Right lung (tissue), 2 donors: ENCODE measurements at regions not wholly inside any gene's neighbourhood (a gene's known extent, or its start where the extent isn't known, plus 50 kb on each side); places are given as distances from the start of the nearest gene placed in this dataset.

Experiments
- DNase-seq, 2 donors: peaks; one replicate each; pipeline ENCODE4 v3.0.0-alpha.2; 2013

DNA sequence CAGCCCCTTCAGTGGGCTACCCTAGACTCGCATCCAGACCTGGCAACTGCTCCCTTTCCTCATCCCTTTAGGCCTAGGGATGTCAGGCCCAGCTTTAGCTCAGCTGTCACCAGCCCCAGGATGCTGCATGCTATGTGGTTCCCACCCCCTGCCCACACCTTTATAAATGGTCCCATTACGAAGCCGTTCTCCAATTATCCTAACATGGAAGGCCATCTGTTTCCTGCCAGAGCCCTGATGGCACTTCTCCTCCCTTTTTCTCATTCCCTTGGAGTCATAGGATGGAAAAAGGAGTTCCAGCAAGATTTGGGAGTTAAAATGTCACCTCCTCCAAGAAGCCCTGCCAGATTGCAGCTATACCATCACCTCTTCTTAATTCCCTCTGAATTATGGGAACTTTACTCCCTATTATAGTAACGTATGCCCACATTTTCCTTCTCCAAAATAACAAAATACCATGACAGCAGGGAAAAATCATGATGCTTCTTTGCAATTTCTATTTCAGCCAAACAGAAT lies 205.0 kb upstream of the GRIK3 start:
- DNase-seq, result no peak

DNA sequence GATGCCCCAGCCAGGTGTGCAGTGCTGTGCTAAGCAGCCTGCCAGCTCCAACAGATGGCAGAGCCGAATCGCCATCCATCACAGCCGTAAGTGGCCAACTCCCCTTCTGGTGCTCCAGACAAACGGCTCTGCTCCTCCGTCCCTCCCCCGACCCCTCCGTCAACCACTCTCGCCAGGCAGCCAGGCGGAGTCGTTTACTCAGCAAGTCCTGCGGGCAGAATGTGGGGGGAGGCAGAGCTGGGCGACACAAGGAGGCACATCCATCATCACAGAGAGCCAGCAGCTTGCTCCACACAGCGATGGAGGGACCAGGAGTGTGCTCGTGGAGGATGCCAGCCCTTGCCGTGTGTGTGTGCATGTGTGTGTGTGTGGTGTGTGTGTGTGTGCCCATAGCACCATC lies 206.6 kb upstream of the GRIK3 start:
- DNase-seq, result no peak

DNA sequence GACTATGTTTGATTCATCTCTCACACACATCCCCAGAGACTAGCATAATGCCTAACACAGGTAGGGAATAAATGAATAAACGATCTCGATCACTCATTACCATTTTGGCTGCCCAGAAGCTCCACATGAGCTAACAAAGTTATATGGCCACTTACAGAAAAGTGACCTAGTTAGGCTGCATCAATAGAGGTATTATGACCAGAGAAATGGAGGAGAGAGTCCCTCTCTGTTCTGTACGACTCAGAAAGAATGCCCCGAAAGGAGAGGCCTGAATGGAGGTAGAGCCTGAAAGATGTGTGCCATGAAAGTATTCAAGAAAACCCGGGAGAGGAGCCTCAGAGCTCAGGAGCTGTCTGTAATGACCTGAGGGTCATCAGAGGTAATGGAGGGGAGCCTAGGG lies 208.2 kb upstream of the GRIK3 start:
- DNase-seq, result no peak

DNA sequence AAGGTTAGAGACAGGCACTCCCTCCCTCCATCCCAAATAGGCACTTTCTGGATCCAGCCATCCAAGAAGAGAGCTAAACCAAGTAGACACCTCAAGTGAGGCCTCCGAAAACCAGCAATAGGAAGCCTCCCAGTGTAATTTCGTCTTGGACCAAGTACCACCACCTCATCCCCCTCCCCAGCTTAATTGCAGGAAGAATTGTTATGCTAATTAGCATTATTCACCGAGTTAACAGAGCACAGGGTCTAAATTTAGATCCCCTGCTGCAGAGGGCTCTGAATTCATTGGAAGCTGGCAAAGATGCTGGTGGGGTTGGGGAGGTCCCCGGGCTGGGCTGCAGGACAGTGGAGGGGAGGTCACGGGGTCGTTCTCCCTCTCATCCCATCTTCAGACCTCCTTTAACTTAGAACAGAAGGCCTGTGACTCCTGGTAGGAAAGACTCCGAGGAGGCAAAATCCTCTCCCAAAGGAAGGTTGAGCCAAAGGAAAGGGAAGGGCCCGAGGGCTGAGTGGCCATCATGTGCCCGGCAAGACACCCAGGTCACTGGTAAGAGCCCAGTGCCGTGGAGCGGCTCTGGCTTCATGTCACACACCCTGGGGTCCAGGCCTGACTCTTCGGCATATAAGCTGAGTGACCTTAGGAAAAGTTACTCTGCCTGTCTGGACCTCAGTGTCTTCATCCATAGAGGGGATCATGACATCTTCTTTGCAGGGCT lies 209.2 kb upstream of the GRIK3 start:
- DNase-seq, result no peak

DNA sequence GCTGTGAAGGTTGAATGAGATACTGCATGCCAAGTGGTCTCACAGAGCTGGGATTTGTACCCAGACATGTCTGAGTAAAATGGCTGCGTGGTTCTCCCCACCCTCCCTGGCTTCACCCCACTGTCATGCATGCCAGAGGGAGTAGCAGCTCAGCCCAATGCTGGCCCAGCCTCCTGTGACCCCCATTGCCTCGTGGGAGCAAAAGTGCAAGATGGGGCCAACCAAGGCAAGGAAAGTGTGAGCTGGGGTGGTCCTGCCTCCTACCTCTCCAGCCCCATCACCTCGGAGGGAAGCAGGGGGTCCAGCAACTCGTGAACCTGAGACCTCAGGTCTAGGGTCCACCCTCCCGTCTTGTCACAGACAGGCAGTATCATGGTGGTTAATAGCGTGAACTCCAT lies 209.8 kb upstream of the GRIK3 start:
- DNase-seq, result no peak

DNA sequence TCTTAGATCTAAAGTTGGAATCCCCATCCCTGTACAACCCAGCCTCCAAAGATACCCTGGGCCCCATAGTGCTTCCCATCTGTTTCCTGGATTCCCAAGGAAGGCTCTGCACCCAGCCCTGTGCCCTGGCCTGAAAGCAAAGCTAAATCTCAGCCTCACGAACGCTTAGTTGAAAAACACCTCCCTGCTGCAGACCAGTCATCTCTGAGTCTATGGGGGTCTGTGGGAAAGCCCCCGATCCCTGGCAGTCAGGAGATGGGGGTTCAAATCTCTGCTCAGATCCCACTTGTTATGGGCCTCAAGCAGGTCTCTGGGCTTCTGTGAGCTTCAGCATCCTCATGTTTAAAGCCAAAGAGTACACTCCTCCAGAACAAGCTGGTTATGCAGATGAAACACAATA lies 210.5 kb upstream of the GRIK3 start:
- no peak for DNase-seq

DNA sequence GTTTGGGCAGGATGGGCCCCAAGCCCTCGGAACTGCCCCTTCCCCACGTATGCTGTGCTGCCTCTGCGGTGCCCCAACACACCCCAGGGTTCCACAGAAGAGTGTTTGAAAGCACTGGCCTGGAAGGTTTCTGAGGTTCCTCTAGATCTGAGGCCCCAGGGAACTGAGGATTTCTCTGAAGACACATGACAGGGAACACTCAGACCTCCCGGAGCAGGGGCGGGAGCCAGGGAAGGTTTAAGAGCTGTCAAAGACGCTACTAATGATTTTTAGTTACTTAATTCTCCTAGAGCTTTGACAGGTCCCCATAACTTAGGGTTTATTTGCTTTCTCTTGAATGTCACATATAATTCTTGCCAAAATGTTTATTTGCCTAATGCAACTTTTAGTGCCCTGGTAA lies 212.3 kb upstream of the GRIK3 start:
- DNase-seq, result no peak

DNA sequence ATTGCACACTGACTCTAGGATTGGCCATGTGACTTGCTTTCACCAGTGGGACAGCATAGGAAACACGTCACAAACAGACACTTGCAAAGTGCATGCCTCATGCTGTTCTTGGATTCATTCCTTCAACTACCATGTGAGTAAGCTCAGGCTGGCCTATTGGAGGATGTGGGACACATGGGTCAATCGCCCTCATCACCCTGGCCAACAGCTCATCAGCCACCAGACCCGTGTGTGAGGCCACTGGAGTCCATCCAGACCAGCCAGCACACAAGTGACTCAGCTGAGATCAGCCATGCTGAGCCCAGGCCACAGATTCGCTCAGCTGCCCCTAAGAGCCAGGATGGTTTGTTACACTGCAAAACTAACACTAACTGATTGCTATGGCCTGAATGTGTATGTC lies 216.1 kb upstream of the GRIK3 start:
- no peak for DNase-seq

DNA sequence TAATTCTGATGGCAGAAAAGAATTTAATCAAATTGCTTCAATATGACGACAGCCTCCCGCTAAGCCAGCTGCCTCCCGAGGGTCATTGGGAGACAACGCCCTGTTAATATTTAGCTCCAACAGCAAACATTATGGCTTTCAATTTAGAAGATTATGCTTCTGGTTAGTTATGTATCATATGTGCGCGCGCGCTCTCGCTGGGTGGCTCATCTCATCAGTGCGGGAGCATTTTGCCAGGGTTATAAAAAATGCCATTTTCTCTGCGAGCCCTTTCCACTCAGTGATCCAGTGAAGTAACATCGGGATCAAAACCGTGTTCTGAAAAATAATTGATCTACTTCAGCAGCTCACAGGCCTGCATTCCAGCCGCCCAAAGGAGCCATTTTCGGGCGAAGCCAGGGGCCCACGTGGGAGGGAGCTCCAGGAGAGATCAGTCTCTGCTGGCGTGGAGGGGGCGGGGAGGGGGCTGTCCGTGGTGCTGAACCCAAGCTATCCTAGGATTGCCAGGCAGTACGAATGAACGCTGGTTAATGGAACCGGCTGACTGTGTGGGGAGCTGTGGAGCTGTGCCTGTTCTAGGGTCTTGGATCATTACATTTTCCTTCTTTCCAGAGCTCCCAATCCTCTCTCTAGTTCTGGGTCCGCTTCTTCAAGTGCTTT lies 219.1 kb upstream of the ZC3H12A start:
- peak; percentile 3 to 18 for DNase-seq

DNA sequence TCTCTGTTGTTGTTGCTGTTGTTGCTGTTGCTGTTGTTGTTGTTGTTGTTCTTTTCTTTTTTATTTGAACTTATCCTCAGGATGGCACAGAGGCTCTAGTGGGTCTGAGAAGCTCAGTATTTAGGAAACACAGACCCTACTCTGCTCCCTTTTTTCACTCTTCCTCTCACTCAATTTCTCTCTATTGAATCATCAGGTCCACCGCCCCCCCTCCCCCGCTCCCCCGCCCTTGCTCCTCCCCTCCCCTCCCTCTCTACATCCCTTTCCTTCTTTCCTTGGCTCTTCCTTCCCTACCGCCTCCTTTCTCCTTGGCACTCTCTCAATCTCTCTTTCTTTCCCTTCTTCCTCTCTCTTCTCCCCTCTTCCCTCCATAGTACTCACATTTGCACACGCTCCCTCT lies 218.5 kb upstream of the ZC3H12A start:
- DNase-seq, result no peak

DNA sequence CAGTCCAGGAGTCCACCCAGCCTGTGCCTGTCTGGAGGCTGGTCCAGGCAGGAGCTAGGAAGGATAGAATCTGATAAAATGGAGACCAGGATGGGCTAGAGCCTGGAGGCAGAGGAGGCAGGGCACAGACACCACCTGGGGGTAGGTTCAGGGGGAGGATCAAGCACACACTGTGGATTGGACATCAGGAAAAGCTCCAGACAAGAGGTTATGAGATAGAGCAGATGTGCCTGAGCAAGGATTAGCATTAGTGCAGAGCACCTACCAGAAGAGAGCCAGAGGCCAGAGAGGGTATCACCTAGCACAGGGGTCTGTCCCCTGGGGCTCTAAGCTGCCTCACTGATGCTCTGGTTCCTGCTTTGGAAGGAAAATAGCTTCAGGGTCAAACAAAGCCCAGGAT lies 216.7 kb upstream of the ZC3H12A start:
- no peak for DNase-seq

DNA sequence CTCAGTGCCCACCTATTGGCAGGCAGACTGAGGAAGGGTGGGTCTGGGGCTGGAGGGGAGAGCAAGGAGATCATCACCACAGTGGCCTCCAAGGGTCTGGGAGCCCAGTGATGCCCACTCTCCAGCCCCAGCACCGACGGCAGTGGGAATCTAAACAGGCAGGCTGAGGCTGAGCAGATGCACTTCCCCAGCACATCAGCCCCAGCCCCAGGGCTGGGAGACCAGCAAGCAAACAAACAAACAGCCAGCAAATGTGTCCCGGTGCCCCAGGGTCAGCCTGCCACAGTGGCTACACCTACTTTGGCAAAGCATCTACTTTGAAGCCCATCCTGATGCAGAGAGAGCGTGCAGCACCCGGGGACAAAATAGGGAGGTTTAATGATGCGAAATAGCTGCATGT lies 216.3 kb upstream of the ZC3H12A start:
- DNase-seq, result no peak

DNA sequence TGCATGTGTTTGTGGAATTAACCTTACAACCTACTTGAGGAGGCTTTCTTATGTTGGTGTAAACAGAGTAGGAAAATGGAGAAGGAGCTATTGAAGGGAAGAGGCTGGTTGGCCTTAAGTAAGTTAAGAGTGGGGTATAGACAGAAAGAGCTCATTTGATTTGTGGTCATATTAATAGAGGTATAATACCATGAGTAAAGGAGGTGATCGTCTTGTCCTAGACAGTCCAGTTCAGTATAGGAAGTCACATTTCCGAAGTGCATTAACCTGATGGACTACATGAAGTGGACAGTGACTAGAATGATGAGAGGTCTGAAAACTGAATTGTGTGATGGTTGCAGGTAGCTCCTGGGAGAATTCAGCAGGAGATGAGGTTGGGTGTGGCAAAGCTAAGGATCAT lies 215.4 kb upstream of the ZC3H12A start:
- no peak for DNase-seq

DNA sequence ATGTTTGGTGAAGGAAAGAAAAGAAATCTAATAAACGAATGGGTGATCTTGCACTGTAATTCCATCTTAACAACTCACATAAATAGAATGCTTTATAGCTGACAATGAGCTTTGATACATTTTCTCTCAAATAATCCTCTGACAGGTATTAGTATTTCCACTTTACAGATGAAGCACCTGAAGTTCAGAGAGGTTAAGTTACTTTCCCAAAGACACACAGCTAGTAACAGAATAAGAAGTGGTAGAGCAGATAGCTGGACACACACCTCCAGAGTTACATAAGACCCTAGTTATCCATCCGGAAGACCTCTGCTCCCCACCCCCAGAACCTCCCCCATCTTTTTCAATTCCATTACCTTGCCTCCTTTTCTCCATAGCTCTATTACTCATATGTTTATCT lies 213.3 kb upstream of the ZC3H12A start:
- no peak for DNase-seq

DNA sequence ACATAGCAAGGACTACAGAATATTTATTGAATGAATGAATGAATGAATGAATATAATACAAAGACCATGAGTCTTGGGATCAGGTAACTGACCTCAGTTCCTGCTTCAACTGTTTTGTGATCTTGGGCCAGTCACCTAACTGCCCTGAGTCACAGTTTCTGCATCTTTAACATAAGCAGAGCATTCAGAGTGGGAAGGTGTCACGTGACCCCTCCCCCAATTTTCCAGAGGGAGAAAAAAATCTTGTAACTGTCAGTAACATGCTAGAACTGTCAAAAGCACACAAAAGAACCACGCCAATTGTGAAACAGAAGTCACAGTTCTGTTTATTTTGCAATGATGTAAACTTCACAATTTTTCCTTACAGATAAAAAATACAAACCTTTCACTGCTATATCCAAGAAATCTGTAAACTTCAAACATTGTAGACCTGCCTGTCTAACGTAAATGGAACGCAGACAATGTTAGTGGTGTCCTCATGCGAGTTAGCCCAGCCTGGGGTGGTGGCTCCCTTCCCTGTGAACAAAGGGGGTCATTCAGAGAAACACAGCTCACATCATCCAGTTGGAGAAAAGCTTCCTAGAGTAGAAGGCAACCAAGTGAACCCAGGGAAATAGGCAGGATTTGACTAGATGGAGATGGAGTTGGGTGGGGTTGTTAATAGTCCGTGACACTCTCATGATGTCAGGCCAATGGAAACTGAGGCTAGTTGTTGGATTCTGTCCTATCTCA lies 211.8 kb upstream of the ZC3H12A start:
- DNase-seq, result no peak

DNA sequence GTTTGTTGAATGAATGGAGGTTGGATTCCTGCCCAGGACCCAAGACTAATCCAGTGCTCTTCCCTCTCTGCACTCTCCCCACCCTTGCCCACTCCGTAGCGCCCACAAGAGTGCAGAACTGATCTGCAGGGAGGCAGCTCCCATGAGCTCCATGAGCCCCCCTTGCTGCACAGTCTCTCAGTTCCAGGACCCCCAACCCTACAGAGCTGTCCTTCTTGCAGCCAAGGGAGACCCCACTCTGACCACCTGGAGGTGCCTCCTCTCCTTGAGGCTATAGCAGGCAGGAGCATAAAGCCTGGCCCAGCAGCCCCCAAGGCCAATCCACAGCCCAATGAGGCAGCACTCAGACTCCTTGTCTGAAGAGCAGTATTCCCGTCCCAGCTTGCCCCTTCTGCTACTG lies 209.2 kb upstream of the ZC3H12A start:
- no peak for DNase-seq

DNA sequence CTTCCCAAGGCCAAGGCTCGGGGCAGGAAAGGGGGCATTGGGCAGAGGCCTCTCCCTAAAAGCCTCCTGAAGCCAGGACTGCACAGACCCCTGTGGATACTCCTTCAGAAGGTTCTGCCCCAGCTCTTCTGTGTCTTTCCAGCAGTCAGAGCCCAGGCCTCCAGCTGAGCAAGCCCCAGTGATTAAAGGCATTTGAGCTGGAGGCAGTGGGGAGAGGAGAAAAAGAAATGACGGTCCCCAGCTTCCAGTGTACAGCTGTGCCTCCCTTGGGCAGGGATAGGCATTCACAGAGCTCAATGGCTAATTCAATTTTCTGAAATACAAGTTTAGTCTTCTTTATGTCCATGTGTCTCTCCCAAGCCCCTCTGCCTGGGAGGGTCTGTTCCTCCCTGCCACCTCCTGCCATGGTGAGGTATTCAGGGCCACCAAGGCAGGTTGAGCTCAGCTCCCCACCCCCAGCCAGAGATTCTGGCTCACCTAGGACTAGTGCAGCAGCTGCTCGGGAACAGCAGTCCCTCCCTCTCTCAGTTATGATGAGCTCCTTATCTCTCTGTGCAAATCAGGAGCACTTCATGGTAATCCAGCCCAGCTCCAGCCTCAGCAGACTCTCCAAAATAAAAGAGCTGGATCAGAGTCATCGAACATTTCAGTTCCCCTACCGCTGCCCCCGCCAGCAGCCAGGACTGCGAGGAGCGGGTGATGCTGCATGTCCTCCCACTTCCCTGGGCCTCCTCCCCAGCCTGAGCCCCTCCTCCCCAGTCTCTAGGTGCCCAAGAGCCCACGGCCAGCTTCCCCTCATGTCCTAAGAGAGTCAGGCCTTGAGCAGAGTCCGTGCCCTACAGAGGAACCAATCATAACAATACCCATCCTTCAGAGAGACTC lies 208.4 kb upstream of the ZC3H12A start:
- DNase-seq, result no peak

DNA sequence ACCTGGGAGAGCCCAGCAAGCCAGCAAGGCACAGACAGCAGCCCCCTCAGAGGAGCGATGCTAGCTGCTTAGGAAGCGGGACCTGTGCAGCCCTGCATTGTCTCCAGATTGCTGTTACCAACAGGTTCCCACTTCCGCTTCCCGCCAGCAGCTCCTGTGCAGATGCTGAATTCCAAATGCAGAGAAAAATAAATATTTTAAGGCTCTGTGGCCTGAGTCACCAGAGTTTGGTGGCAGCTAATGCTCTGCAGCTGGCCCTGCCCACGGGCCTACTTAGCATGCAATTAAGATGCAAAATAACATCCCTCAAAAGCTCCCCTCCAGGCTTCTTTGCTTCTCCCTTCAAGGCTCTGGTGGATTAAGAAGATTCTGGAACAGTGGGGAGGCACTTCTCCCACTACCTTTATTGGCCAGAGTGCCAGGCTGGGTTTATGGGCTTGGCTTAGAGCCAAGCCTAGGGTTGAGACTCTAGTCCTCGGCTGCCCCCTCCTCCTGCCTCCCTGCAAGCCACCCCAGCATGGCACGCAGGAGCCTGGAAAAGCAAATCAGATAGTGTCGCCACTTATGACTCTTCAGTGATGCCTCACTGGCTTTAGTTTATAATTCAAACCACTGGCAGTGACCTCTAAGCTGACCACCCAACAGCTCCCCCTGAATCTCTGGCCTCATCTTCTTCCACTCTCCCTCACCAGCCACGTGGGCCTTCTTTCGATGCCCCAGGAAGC lies 207.1 kb upstream of the ZC3H12A start:
- DNase-seq, result no peak

DNA sequence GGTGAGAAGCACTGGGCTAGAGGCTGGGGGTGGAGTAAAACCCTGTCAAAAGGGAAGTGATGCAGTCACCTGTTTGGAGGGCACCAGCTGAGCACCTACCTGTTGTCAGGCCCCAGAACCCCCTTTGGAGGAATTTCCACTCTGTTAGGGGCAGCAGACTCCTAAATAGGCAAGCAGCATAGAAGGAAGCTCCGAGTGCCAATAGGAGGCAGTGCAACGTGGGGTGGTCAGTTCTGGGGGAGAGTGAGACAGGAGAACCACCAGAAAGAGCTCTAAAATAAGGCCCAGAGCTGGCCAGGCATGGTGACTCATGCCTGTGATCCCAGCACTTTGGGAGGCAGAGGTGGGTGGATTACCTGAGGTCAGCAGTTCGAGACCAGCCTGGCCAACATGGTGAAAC lies 203.7 kb upstream of the ZC3H12A start:
- no peak for DNase-seq

DNA sequence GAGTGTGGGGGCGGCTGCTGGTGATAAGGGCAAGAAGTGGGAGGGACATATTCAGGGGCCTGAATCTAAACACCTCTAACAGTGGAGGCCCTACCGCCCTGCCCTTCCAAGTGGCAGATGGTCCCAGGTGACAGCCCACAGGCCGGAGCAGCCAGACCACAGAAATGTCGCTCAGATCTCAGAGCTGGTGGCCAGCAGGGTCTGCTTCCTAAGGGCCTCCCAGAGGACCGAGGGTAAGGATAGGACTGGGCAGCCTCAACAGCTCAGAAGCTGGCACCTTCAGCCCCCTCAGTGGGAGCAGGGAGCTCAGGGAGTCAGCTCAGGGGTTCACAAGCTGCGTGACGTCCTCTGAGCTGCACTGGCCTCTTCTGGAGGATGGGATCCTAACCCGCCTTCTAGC lies 201.8 kb upstream of the ZC3H12A start:
- DNase-seq, result no peak

DNA sequence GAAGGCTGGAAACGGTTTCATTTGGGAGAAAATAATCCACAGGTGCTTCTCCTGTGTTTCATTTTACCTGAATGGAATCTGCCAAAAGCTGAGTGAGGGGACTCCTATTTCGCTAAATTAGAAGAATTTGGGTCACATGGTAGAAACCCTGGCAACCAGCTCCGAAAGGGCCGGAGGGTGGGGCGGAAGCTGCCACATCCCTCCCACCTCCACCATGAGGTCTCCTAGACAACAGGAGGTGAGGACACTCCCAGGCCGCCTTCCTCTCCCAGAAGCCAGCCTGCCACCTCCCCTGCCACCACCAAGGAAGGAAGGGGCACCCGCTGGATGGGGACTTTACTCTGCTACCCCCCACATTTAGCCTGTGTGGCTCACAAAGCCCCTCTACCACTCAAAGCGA lies 199.9 kb upstream of the ZC3H12A start:
- no peak for DNase-seq
